Stimulated activated CD8-positive, alpha-beta memory T cell treated with anti-CD3 and anti-CD28 coated beads, Interleukin-15, amount 100 ng/mL, for 48 hours (primary cell): ENCODE measurements at regions not wholly inside any gene's neighbourhood (a gene's known extent, or its start where the extent isn't known, plus 50 kb on each side); places are given as distances from the start of the nearest gene placed in this dataset.
A peak's percentile ranks its signal among the peaks of the same experiment; 100 is the strongest.

Source experiments
- DNase-seq, 2 donors: peaks; one replicate each; pipeline ENCODE4 v3.0.0-alpha.2; 2020; ENCODE audit warnings: low read depth in 2 of 2

GRCh38 chr16:5665834-5666233 lies 568.2 kb upstream of the EEF2KMT start:
- DNase-seq = no peak

GRCh38 chr16:5653789-5654188 lies 556.2 kb upstream of the EEF2KMT start:
- no peak for DNase-seq

GRCh38 chr16:5653041-5653440 lies 555.4 kb upstream of the EEF2KMT start:
- no peak for DNase-seq

- no peak for DNase-seq
Observed at GRCh38 chr16:5649762-5650743, 552.5 kb upstream of the EEF2KMT start.

GRCh38 chr16:5647051-5647450 lies 549.5 kb upstream of the EEF2KMT start:
- no peak for DNase-seq

- no peak for DNase-seq
Observed at GRCh38 chr16:5643855-5644531, 546.4 kb upstream of the EEF2KMT start.

GRCh38 chr16:5642436-5642835 lies 544.8 kb upstream of the EEF2KMT start:
- DNase-seq = no peak

GRCh38 chr16:5642011-5642410 lies 544.4 kb upstream of the EEF2KMT start:
- no peak for DNase-seq

- DNase-seq = no peak
Observed at GRCh38 chr16:5640883-5641282, 543.3 kb upstream of the EEF2KMT start.

- no peak for DNase-seq
Observed at GRCh38 chr16:5639531-5639930, 541.9 kb upstream of the EEF2KMT start.

- no peak for DNase-seq
Observed at GRCh38 chr16:5635331-5635730, 537.7 kb upstream of the EEF2KMT start.

- DNase-seq = no peak
Observed at GRCh38 chr16:5634666-5635180, 537.1 kb upstream of the EEF2KMT start.

GRCh38 chr16:5633845-5634440 lies 536.3 kb upstream of the EEF2KMT start:
- DNase-seq = no peak

GRCh38 chr16:5622234-5622884 lies 524.8 kb upstream of the EEF2KMT start:
- DNase-seq = no peak

GRCh38 chr16:5621826-5622225 lies 524.2 kb upstream of the EEF2KMT start:
- no peak for DNase-seq

- no peak for DNase-seq
Observed at GRCh38 chr16:5619304-5619703, 521.7 kb upstream of the EEF2KMT start.

- no peak for DNase-seq
Observed at GRCh38 chr16:5616841-5617240, 519.2 kb upstream of the EEF2KMT start.

GRCh38 chr16:5615868-5616642 lies 518.5 kb upstream of the EEF2KMT start:
- DNase-seq = peak; percentile 2

GRCh38 chr16:5607169-5607568 lies 509.6 kb upstream of the EEF2KMT start:
- no peak for DNase-seq

GRCh38 chr16:5605404-5605803 lies 507.8 kb upstream of the EEF2KMT start:
- DNase-seq = no peak

- no peak for DNase-seq
Observed at GRCh38 chr16:5604770-5605169, 507.2 kb upstream of the EEF2KMT start.
